HFFc6 (cell line): ENCODE measurements at regions not wholly inside any gene's neighbourhood (a gene's known extent, or its start where the extent isn't known, plus 50 kb on each side); places are given as distances from the start of the nearest gene placed in this dataset.

Experiments
- DNase-seq: peaks from one replicate; pipeline ENCODE4 v3.0.0-alpha.2; 2018
- H3K27ac Mint-ChIP-seq: 2 replicates; pipeline ENCODE4 v1.8.0; 2020; ENCODE audit warnings: mild to moderate bottlenecking, mixed read lengths
- H3K27me3 Mint-ChIP-seq: 2 replicates; pipeline ENCODE4 v1.8.0; 2021; ENCODE audit warnings: mild to moderate bottlenecking, moderate library complexity, mixed read lengths; ENCODE audit not compliant: insufficient read depth
- H3K36me3 Mint-ChIP-seq: 2 replicates; pipeline ENCODE4 v1.8.0; 2021; ENCODE audit warnings: low read depth, mixed read lengths
- H3K4me1 Mint-ChIP-seq: 2 replicates; pipeline ENCODE4 v1.8.0; 2020; ENCODE audit warnings: low read depth, mixed read lengths
- H3K4me3 Mint-ChIP-seq: 2 replicates; pipeline ENCODE4 v1.8.0; 2020; ENCODE audit warnings: mild to moderate bottlenecking, moderate library complexity, mixed read lengths
- H3K9me3 Mint-ChIP-seq: 2 replicates; pipeline ENCODE4 v1.8.0; 2020; ENCODE audit warnings: mild to moderate bottlenecking, mixed read lengths
- TF ChIP-seq, protein P1 (sequence below): fragments of 200-600 bp; sonication (generic); IDR thresholded peaks from 2 replicates; pipeline ENCODE4 v1.5.0; 2021; ENCODE audit warnings: antibody characterized with exemption, mild to moderate bottlenecking

- Mint-ChIP-seq H3K36me3 (no peaks in the 10 kb centered on the region), H3K4me3 (no peak overlapping the region; the same call in 1 of the 2 replicates), H3K27ac (peak overlapping the region; percentile 56), H3K27me3 (peaks cover 7% of the 10 kb centered on the region; the same call in 1 of the 2 replicates), H3K4me1 (peaks cover 57% of the 10 kb centered on the region), H3K9me3 (no peaks in the 10 kb centered on the region)
- TF ChIP-seq, protein P1, sequence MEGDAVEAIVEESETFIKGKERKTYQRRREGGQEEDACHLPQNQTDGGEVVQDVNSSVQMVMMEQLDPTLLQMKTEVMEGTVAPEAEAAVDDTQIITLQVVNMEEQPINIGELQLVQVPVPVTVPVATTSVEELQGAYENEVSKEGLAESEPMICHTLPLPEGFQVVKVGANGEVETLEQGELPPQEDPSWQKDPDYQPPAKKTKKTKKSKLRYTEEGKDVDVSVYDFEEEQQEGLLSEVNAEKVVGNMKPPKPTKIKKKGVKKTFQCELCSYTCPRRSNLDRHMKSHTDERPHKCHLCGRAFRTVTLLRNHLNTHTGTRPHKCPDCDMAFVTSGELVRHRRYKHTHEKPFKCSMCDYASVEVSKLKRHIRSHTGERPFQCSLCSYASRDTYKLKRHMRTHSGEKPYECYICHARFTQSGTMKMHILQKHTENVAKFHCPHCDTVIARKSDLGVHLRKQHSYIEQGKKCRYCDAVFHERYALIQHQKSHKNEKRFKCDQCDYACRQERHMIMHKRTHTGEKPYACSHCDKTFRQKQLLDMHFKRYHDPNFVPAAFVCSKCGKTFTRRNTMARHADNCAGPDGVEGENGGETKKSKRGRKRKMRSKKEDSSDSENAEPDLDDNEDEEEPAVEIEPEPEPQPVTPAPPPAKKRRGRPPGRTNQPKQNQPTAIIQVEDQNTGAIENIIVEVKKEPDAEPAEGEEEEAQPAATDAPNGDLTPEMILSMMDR: no peak
- no peak for DNase-seq
Observed at GRCh38 chr11:130638033-130638432, 189.6 kb downstream of the ADAMTS15 start.

- H3K27ac Mint-ChIP-seq: no peak overlapping the region
- DNase-seq: no peak
- peaks cover 51% of the 10 kb centered on the region for H3K4me1 Mint-ChIP-seq
- H3K27me3 Mint-ChIP-seq: peaks cover 7% of the 10 kb centered on the region; the same call in 1 of the 2 replicates
- H3K4me3 Mint-ChIP-seq: no peak overlapping the region; the same call in 1 of the 2 replicates
- TF ChIP-seq, protein P1: no peak
- no peaks in the 10 kb centered on the region for H3K36me3 Mint-ChIP-seq
- H3K9me3 Mint-ChIP-seq: no peaks in the 10 kb centered on the region
Observed at GRCh38 chr11:130638624-130639023, 190.2 kb downstream of the ADAMTS15 start.

DNA sequence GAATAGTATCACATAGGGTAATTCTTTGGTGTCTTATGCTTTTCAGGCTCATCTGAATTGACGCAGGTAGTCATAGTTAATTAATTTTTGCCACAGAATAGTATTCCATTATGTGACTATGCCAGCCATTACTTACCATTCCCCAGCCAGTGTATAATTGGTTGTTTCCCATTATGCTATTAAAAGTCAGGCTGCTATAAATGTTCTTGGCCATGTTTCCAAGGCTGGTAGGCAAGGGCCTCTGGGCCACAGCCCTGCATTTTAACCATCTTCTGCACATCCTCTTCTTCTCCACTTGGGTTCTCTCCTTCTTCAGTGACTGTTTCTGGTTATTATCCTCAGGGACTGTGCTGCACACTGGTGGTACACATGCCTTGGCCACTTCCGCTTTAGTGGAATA lies 190.9 kb downstream of the ADAMTS15 start:
- TF ChIP-seq, protein P1: no peak
- Mint-ChIP-seq H3K27me3 (peaks cover 7% of the 10 kb centered on the region; the same call in 1 of the 2 replicates), H3K4me1 (peaks cover 44% of the 10 kb centered on the region), H3K36me3 (no peaks in the 10 kb centered on the region), H3K27ac (no peak overlapping the region), H3K4me3 (no peak overlapping the region), H3K9me3 (no peaks in the 10 kb centered on the region)
- no peak for DNase-seq

GRCh38 chr11:130640526-130640925 lies 192.1 kb downstream of the ADAMTS15 start:
- no peaks in the 10 kb centered on the region for H3K36me3 Mint-ChIP-seq
- DNase-seq: no peak
- TF ChIP-seq, protein P1: no peak
- H3K27me3 Mint-ChIP-seq: peaks cover 7% of the 10 kb centered on the region; the same call in 1 of the 2 replicates
- H3K27ac Mint-ChIP-seq: no peak overlapping the region
- no peak overlapping the region for H3K4me3 Mint-ChIP-seq
- H3K4me1 Mint-ChIP-seq: peaks cover 32% of the 10 kb centered on the region
- no peaks in the 10 kb centered on the region for H3K9me3 Mint-ChIP-seq

DNA sequence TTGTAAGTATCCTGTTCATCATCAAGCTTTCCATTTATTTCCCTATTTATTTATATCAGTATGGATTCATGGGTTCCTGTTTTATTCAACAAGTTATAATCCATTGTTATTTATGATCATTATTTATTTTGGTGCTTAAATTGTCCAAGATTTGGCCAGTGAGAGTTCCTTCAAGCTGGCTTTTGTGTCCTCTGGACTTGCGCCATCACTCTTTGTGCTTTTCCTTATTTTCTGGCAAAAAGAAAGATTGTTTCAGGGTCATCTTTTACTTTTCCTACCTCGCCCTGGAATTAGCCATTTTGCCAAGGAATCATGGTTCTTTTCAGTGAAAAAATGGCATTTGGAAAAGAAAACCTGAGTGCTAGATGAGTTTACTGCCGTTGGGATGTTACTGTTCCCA lies 193.4 kb downstream of the ADAMTS15 start:
- TF ChIP-seq, protein P1: no peak
- no peak overlapping the region for H3K4me3 Mint-ChIP-seq
- no peak overlapping the region for H3K27ac Mint-ChIP-seq
- peaks cover 19% of the 10 kb centered on the region for H3K4me1 Mint-ChIP-seq
- no peaks in the 10 kb centered on the region for H3K36me3 Mint-ChIP-seq
- H3K9me3 Mint-ChIP-seq: no peaks in the 10 kb centered on the region
- no peak for DNase-seq
- peaks cover 7% of the 10 kb centered on the region; the same call in 1 of the 2 replicates for H3K27me3 Mint-ChIP-seq

- Mint-ChIP-seq H3K9me3 (no peaks in the 10 kb centered on the region), H3K27me3 (peaks cover 7% of the 10 kb centered on the region; the same call in 1 of the 2 replicates), H3K36me3 (no peaks in the 10 kb centered on the region), H3K4me1 (peaks cover 8% of the 10 kb centered on the region), H3K4me3 (no peak overlapping the region), H3K27ac (no peak overlapping the region)
- DNase-seq: no peak
- TF ChIP-seq, protein P1: no peak
Observed at GRCh38 chr11:130642994-130643393, 194.5 kb downstream of the ADAMTS15 start.
